Vagina (tissue), 2 donors: ENCODE measurements at regions not wholly inside any gene's neighbourhood (a gene's known extent, or its start where the extent isn't known, plus 50 kb on each side); places are given as distances from the start of the nearest gene placed in this dataset.

ENCODE experiments used
- POLR2A ChIP-seq, 2 donors: fragments of 450-650 bp; IDR thresholded peaks; one replicate each; pipeline ENCODE4 v1.6.1; 2017; ENCODE audit warnings: antibody characterized with exemption in 2 of 2, mild to moderate bottlenecking in 2 of 2, moderate library complexity in 2 of 2
- POLR2AphosphoS5 ChIP-seq, 2 donors: sonication (generic); formaldehyde crosslinking; IDR thresholded peaks; one replicate each; pipeline ENCODE4 v1.9.0; 2017; ENCODE audit warnings: antibody characterized with exemption in 2 of 2, mild to moderate bottlenecking in 2 of 2, low read depth in 1 of 2; ENCODE audit not compliant: insufficient read depth in 1 of 2
- TF ChIP-seq, protein P1 (sequence below), 3 experiments: fragments of 450-650 bp in 2 of 3; fragments of 200-600 bp in 1 of 3; sonication (generic) in 1 of 3; IDR thresholded peaks; one replicate each; pipeline ENCODE4 v1.5.1; 2017 to 2019; ENCODE audit warnings: antibody characterized with exemption in 3 of 3, mild to moderate bottlenecking in 2 of 3, moderate library complexity in 2 of 3

DNA sequence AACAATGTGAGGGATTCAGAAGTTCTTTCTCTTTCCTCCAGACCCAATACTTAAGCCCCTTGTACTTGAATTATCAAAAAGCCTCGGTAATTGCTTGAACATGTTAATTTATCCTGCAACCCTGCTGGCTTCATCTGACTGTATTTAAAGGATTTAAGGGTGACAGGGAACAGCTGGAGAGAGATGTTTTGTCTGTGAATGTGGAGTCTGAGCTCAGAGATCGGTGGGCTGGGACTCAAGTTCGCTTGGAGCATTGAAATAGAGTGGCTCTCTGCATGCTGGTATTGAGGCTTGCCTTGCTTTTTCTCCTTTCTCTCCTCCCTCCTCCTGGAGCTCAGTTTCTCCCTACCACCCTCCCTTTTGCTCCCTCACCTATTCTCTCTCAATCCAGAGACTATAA lies 73.6 kb downstream of the BOD1L2 start:
- TF ChIP-seq, protein P1, sequence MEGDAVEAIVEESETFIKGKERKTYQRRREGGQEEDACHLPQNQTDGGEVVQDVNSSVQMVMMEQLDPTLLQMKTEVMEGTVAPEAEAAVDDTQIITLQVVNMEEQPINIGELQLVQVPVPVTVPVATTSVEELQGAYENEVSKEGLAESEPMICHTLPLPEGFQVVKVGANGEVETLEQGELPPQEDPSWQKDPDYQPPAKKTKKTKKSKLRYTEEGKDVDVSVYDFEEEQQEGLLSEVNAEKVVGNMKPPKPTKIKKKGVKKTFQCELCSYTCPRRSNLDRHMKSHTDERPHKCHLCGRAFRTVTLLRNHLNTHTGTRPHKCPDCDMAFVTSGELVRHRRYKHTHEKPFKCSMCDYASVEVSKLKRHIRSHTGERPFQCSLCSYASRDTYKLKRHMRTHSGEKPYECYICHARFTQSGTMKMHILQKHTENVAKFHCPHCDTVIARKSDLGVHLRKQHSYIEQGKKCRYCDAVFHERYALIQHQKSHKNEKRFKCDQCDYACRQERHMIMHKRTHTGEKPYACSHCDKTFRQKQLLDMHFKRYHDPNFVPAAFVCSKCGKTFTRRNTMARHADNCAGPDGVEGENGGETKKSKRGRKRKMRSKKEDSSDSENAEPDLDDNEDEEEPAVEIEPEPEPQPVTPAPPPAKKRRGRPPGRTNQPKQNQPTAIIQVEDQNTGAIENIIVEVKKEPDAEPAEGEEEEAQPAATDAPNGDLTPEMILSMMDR (IDR thresholded peaks at IDR 0.05): no peak
- TF ChIP-seq POLR2AphosphoS5 (IDR thresholded peaks at IDR 0.05; ENCODE audit: insufficient read depth in 1 of 2, low read depth in 1 of 2) (no peak), POLR2A (IDR thresholded peaks at IDR 0.05) (no peak)
